Mucosa of descending colon (tissue), 3 donors: ENCODE measurements at regions not wholly inside any gene's neighbourhood (a gene's known extent, or its start where the extent isn't known, plus 50 kb on each side); places are given as distances from the start of the nearest gene placed in this dataset.

Source experiments
- ATAC-seq: fragments of 200-7000 bp; cut with Tn5 transposase; one replicate; pipeline ENCODE4 v1.9.1; 2020; ENCODE audit warnings: mild to moderate bottlenecking, moderate library complexity
- DNase-seq, 3 donors: peaks; one replicate each; pipeline ENCODE4 v3.0.0-alpha.2; 2020
- H3K36me3 ChIP-seq: fragments of 200-600 bp; one replicate; pipeline ENCODE4 v1.8.0; 2021; ENCODE audit warnings: low read depth, mild to moderate bottlenecking
- H3K4me1 ChIP-seq: fragments of 200-600 bp; one replicate; pipeline ENCODE4 v1.8.0; 2021; ENCODE audit warnings: low read depth, mild to moderate bottlenecking
- H3K4me3 ChIP-seq: fragments of 200-600 bp; one replicate; pipeline ENCODE4 v1.8.0; 2021; ENCODE audit warnings: mild to moderate bottlenecking
- H3K9me3 ChIP-seq: fragments of 200-600 bp; one replicate; pipeline ENCODE4 v1.8.0; 2021; ENCODE audit warnings: mild to moderate bottlenecking
- CTCF ChIP-seq: fragments of 200-600 bp; IDR thresholded peaks from one replicate; pipeline ENCODE4 v1.8.0; 2022; ENCODE audit warnings: antibody characterized with exemption, mild to moderate bottlenecking
- intact Hi-C, 2 donors: fragments of 100-400 bp; cut with DNase I in 1 of 2; cut with micrococcal nuclease in 1 of 2; formaldehyde crosslinking; loops; one replicate each; pipeline versions ENCODE4 v1.11.0 to v1.11.1; 2022; cut with DNase I, micrococcal nuclease
- donor health status: DM: no; HTN: no; CAD: no; lungs with moderate emphysema.
- donor health status: DM: no; HTN: no; CAD: no.
- donor health status: DM: no; HTN: yes; CAD: no.

- H3K36me3 ChIP-seq, result no peaks in the 10 kb centered on the region
- DNase-seq (no peak), ATAC-seq (peak; percentile 45)
- no peak for TF ChIP-seq CTCF
- no peaks in the 10 kb centered on the region for H3K9me3 ChIP-seq
- H3K4me3 ChIP-seq, result no peak overlapping the region
- intact Hi-C loops, result no loop called here
- H3K4me1 ChIP-seq, result no peaks in the 10 kb centered on the region
These were observed 108.3 kb upstream of the LRATD1 start for GRCh38 chr2:14524041-14524802.

- ATAC-seq (no peak), DNase-seq (no peak)
- Histone ChIP-seq H3K9me3 (no peaks in the 10 kb centered on the region), H3K36me3 (no peaks in the 10 kb centered on the region), H3K4me3 (no peak overlapping the region), H3K4me1 (no peaks in the 10 kb centered on the region)
- TF ChIP-seq CTCF, result no peak
- intact Hi-C loops, result no loop called here
These were observed 107.8 kb upstream of the LRATD1 start for GRCh38 chr2:14524803-14525080.

GRCh38 chr2:14530506-14530905, 102.0 kb upstream of the LRATD1 start:
- no peak for TF ChIP-seq CTCF
- DNase-seq, result no peak
- intact Hi-C loops, result no loop called here
- ATAC-seq, result no peak
- H3K4me1 ChIP-seq, result no peaks in the 10 kb centered on the region
- no peak overlapping the region for H3K4me3 ChIP-seq
- H3K9me3 ChIP-seq, result no peaks in the 10 kb centered on the region
- no peaks in the 10 kb centered on the region for H3K36me3 ChIP-seq

- Histone ChIP-seq H3K36me3 (no peaks in the 10 kb centered on the region), H3K9me3 (no peaks in the 10 kb centered on the region), H3K4me3 (no peak overlapping the region), H3K4me1 (no peaks in the 10 kb centered on the region)
- TF ChIP-seq CTCF, result no peak
- intact Hi-C loops, result no loop called here
- ATAC-seq (no peak), DNase-seq (no peak)
These were observed 99.3 kb upstream of the LRATD1 start for GRCh38 chr2:14533131-14533757.

GRCh38 chr2:14535156-14535555, 97.4 kb upstream of the LRATD1 start:
- Histone ChIP-seq H3K4me1 (no peaks in the 10 kb centered on the region), H3K36me3 (no peaks in the 10 kb centered on the region), H3K9me3 (no peaks in the 10 kb centered on the region), H3K4me3 (no peak overlapping the region)
- intact Hi-C loops, result no loop called here
- ATAC-seq (no peak), DNase-seq (no peak)
- TF ChIP-seq CTCF, result no peak
